ENCODE measurements at regions not wholly inside any gene's neighbourhood (a gene's known extent, or its start where the extent isn't known, plus 50 kb on each side); places are given as distances from the start of the nearest gene placed in this dataset.
"Not testable (repeated sequence)": the region's sequence is repeated elsewhere in the genome, so short reads cannot be mapped to it uniquely, and the experiment has no call there.

- not testable (repeated sequence) for DNase-seq
Measured at GRCh38 chr7:75201606-75202079, 109.3 kb downstream of the GTF2IRD2B start.

GRCh38 chr7:75205367-75206085 lies 113.1 kb downstream of the GTF2IRD2B start:
- DNase-seq, result not testable (repeated sequence)

- not testable (repeated sequence) for DNase-seq
Measured at GRCh38 chr7:75215460-75215859, 123.1 kb downstream of the GTF2IRD2B start.

- not testable (repeated sequence) for DNase-seq
Measured at GRCh38 chr7:75216963-75217362, 124.6 kb downstream of the GTF2IRD2B start.

GRCh38 chr7:75226102-75226501 lies 133.7 kb downstream of the GTF2IRD2B start:
- not testable (repeated sequence) for DNase-seq

- DNase-seq, result not testable (repeated sequence)
Measured at GRCh38 chr7:75229558-75229957, 137.2 kb downstream of the GTF2IRD2B start.

GRCh38 chr7:75230558-75230957 lies 138.2 kb downstream of the GTF2IRD2B start:
- DNase-seq, result not testable (repeated sequence)

GRCh38 chr7:75235092-75235826 lies 142.9 kb downstream of the GTF2IRD2B start:
- not testable (repeated sequence) for DNase-seq

- DNase-seq, result not testable (repeated sequence)
Measured at GRCh38 chr7:75235827-75236167, 143.4 kb downstream of the GTF2IRD2B start.

- DNase-seq, result peak; percentile 69
Measured at GRCh38 chr7:75237255-75238187, 145.1 kb downstream of the GTF2IRD2B start.

GRCh38 chr7:75238309-75238708 lies 145.9 kb downstream of the GTF2IRD2B start:
- not testable (repeated sequence) for DNase-seq

- DNase-seq, result not testable (repeated sequence)
Measured at GRCh38 chr7:75243638-75244037, 151.2 kb downstream of the GTF2IRD2B start.

GRCh38 chr7:75248216-75248615 lies 147.2 kb upstream of the TRIM73 start:
- DNase-seq, result not testable (repeated sequence)

- not testable (repeated sequence) for DNase-seq
Measured at GRCh38 chr7:75254238-75254637, 141.2 kb upstream of the TRIM73 start.

- DNase-seq, result not testable (repeated sequence)
Measured at GRCh38 chr7:75257442-75257841, 138.0 kb upstream of the TRIM73 start.

- not testable (repeated sequence) for DNase-seq
Measured at GRCh38 chr7:75259454-75260003, 135.9 kb upstream of the TRIM73 start.

- not testable (repeated sequence) for DNase-seq
Measured at GRCh38 chr7:75261660-75262059, 133.8 kb upstream of the TRIM73 start.

GRCh38 chr7:75268158-75268557 lies 127.3 kb upstream of the TRIM73 start:
- not testable (repeated sequence) for DNase-seq

GRCh38 chr7:75269159-75269558 lies 126.3 kb upstream of the TRIM73 start:
- DNase-seq, result not testable (repeated sequence)

- not testable (repeated sequence) for DNase-seq
Measured at GRCh38 chr7:75274114-75274513, 121.3 kb upstream of the TRIM73 start.

Data from CD4-positive, alpha-beta T cell treated with Interleukin-21 for 1 hour (primary cell).